ENCODE measurements at regions not wholly inside any gene's neighbourhood (a gene's known extent, or its start where the extent isn't known, plus 50 kb on each side); places are given as distances from the start of the nearest gene placed in this dataset.

DNA sequence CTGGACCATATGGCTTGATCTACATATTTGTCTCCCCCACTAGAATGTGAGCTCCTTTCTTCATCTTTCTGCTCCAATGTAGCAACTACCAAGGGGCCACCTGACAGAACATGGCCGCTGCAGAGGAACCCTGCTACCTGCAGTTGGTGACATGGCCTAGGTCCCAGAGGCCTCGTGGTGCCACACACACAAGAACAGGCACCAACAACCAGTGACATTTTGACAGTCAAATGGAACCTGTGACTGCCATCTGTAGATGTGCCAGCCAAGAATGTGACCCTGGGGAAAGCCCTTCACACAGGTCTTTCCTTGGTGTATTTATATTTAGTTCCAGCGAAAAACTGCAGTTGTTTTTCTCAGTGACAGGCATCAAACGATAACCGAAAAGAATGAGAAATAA lies 67.9 kb upstream of the ANKRD1 start:
- TF ChIP-seq, protein P1, sequence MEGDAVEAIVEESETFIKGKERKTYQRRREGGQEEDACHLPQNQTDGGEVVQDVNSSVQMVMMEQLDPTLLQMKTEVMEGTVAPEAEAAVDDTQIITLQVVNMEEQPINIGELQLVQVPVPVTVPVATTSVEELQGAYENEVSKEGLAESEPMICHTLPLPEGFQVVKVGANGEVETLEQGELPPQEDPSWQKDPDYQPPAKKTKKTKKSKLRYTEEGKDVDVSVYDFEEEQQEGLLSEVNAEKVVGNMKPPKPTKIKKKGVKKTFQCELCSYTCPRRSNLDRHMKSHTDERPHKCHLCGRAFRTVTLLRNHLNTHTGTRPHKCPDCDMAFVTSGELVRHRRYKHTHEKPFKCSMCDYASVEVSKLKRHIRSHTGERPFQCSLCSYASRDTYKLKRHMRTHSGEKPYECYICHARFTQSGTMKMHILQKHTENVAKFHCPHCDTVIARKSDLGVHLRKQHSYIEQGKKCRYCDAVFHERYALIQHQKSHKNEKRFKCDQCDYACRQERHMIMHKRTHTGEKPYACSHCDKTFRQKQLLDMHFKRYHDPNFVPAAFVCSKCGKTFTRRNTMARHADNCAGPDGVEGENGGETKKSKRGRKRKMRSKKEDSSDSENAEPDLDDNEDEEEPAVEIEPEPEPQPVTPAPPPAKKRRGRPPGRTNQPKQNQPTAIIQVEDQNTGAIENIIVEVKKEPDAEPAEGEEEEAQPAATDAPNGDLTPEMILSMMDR (IDR thresholded peaks at IDR 0.05; ENCODE audit: low read length) = no peak
- TF ChIP-seq EZH2 (optimal IDR thresholded peaks at IDR 0.05; ENCODE audit: low read depth, low read length) = no peak
